Liver (tissue), 8 donors: ENCODE measurements at regions not wholly inside any gene's neighbourhood (a gene's known extent, or its start where the extent isn't known, plus 50 kb on each side); places are given as distances from the start of the nearest gene placed in this dataset.

ENCODE experiments used
- DNase-seq: peaks from one replicate; pipeline ENCODE4 v3.0.0-alpha.2; 2017; ENCODE audit warnings: low spot score
- H3K27ac ChIP-seq, 2 donors: one replicate each; pipeline ENCODE4 v1.7.0; 2013; ENCODE audit warnings: inconsistent platforms in 2 of 2, low read length in 2 of 2, control low read depth in 1 of 2, low read depth in 1 of 2, mild to moderate bottlenecking in 1 of 2
- H3K27me3 ChIP-seq, 4 donors: one replicate each; pipeline versions ENCODE4 v1.6.1 to v1.7.0; 2013; ENCODE audit warnings: low read length in 3 of 4, inconsistent platforms in 1 of 4, mild to moderate bottlenecking in 1 of 4, moderate library complexity in 1 of 4; ENCODE audit not compliant: control insufficient read depth in 4 of 4, insufficient read depth in 4 of 4
- H3K36me3 ChIP-seq, 4 donors: one replicate each; pipeline versions ENCODE4 v1.6.1 to v1.7.0; 2013; ENCODE audit warnings: low read length in 3 of 4, mild to moderate bottlenecking in 3 of 4, low read depth in 1 of 4, moderate library complexity in 1 of 4; ENCODE audit not compliant: control insufficient read depth in 4 of 4, insufficient read depth in 3 of 4
- H3K4me1 ChIP-seq, 4 donors: one replicate each; pipeline versions ENCODE4 v1.6.1 to v1.7.0; 2013; ENCODE audit warnings: low read length in 3 of 4, mild to moderate bottlenecking in 3 of 4, moderate library complexity in 1 of 4; ENCODE audit not compliant: control insufficient read depth in 4 of 4, insufficient read depth in 4 of 4
- H3K4me3 ChIP-seq, 3 donors: one replicate each; pipeline versions ENCODE4 v1.6.1 to v1.7.0; 2013; ENCODE audit warnings: low read length in 3 of 3, control low read depth in 1 of 3, low read depth in 1 of 3, mild to moderate bottlenecking in 1 of 3
- H3K9ac ChIP-seq, 2 donors: one replicate each; pipeline ENCODE4 v1.7.0; 2013; ENCODE audit warnings: low read length in 2 of 2, mild to moderate bottlenecking in 2 of 2, moderate library complexity in 2 of 2, control low read depth in 1 of 2, low read depth in 1 of 2
- H3K9me3 ChIP-seq, 4 donors: one replicate each; pipeline versions ENCODE4 v1.6.1 to v1.7.0; 2013; ENCODE audit warnings: low read length in 3 of 4; ENCODE audit not compliant: control insufficient read depth in 4 of 4
- ATF3 ChIP-seq: IDR thresholded peaks from 2 replicates; pipeline ENCODE4 v1.6.1; 2016; ENCODE audit warnings: antibody characterized with exemption
- CTCF ChIP-seq: fragments of 150-350 bp; IDR thresholded peaks from 2 replicates; pipeline ENCODE4 v1.5.1; 2017; ENCODE audit warnings: improper control_type of control experiment, low read depth, low read length; ENCODE audit not compliant: missing input control
- EGR1 ChIP-seq, 2 donors: IDR thresholded peaks; 2 replicates each; pipeline ENCODE4 v1.6.1; 2016 to 2018; ENCODE audit warnings: antibody characterized with exemption in 2 of 2, low read depth in 2 of 2
- FOXA1 ChIP-seq: IDR thresholded peaks from 2 replicates; pipeline ENCODE4 v1.6.1; 2016; ENCODE audit warnings: antibody characterized with exemption
- FOXA2 ChIP-seq: IDR thresholded peaks from 2 replicates; pipeline ENCODE4 v1.6.1; 2016; ENCODE audit warnings: antibody characterized with exemption
- GABPA ChIP-seq, 2 donors: IDR thresholded peaks in 1 of 2; conservative IDR thresholded peaks in 1 of 2; 2 replicates each; pipeline ENCODE4 v1.6.1; 2016; ENCODE audit warnings: antibody characterized with exemption in 2 of 2, mild to moderate bottlenecking in 1 of 2, moderate library complexity in 1 of 2
- HNF4A ChIP-seq, 2 donors: conservative IDR thresholded peaks; 2 replicates each; pipeline ENCODE4 v1.6.1; 2016; ENCODE audit warnings: antibody characterized with exemption in 2 of 2, mild to moderate bottlenecking in 2 of 2
- HNF4G ChIP-seq: IDR thresholded peaks from 2 replicates; pipeline ENCODE4 v1.6.1; 2016; ENCODE audit warnings: antibody characterized with exemption
- MAX ChIP-seq: IDR thresholded peaks from 2 replicates; pipeline ENCODE4 v1.6.1; 2016; ENCODE audit warnings: antibody characterized with exemption
- NR2F2 ChIP-seq: IDR thresholded peaks from 2 replicates; pipeline ENCODE4 v1.6.1; 2016; ENCODE audit warnings: antibody characterized with exemption
- RAD21 ChIP-seq, 2 donors: IDR thresholded peaks; 2 replicates each; pipeline ENCODE4 v1.6.1; 2016; ENCODE audit warnings: antibody characterized with exemption in 2 of 2, mild to moderate bottlenecking in 2 of 2
- RXRA ChIP-seq, 2 donors: IDR thresholded peaks; 2 replicates each; pipeline ENCODE4 v1.6.1; 2017 to 2018; ENCODE audit warnings: antibody characterized with exemption in 2 of 2, mild to moderate bottlenecking in 1 of 2
- SP1 ChIP-seq: IDR thresholded peaks from 2 replicates; pipeline ENCODE4 v1.6.1; 2018; ENCODE audit warnings: antibody characterized with exemption, mild to moderate bottlenecking
- TAF1 ChIP-seq: conservative IDR thresholded peaks from 2 replicates; pipeline ENCODE4 v1.6.1; 2016; ENCODE audit warnings: antibody characterized with exemption, mild to moderate bottlenecking
- YY1 ChIP-seq: IDR thresholded peaks from 2 replicates; pipeline ENCODE4 v1.6.1; 2016; ENCODE audit warnings: antibody characterized with exemption, mild to moderate bottlenecking
- ZBTB33 ChIP-seq: IDR thresholded peaks from 2 replicates; pipeline ENCODE4 v1.6.1; 2016; ENCODE audit warnings: antibody characterized with exemption
- WGBS: extraction: QIAGEN DNeasy Blood & Tissue Kit; methylation state at CpG from one replicate; pipeline ENCODE4 v1.1.7; 2013; 5-methylcytosine and 5-hydroxymethylcytosine counted together
- TF ChIP-seq, protein P1 (sequence below): IDR thresholded peaks from 2 replicates; pipeline ENCODE4 v1.6.1; 2016; ENCODE audit warnings: antibody characterized with exemption, mild to moderate bottlenecking
- donor health status: healthy.
- donor health status: healthy.
- donor health status: healthy.
- donor health status: healthy.
- donor health status: healthy.

GRCh38 chr10:78629773-78630172 lies 439.0 kb upstream of the ZMIZ1 start (continued):
- no peak for TF ChIP-seq CTCF
- no peak for TF ChIP-seq NR2F2
- TF ChIP-seq HNF4G: peak; percentile 59
- no peak for TF ChIP-seq TAF1
- no peak for TF ChIP-seq FOXA1
- TF ChIP-seq HNF4A (conservative IDR thresholded peaks at IDR 0.05): peak; percentile 88 to 93
- TF ChIP-seq MAX: no peak

- no peak overlapping the region for H3K4me3 ChIP-seq
- no peak overlapping the region for H3K9ac ChIP-seq
- H3K9me3 ChIP-seq: no peaks in the 10 kb centered on the region
- TF ChIP-seq HNF4A (conservative IDR thresholded peaks at IDR 0.05) (no peak), EGR1 (IDR thresholded peaks at IDR 0.05; ENCODE audit: low read depth in 2 of 2) (no peak), HNF4G (no peak), YY1 (no peak), TAF1 (no peak), FOXA2 (no peak), ATF3 (no peak), GABPA (IDR thresholded peaks at IDR 0.05 in 1 of 2, conservative IDR thresholded peaks at IDR 0.05 in 1 of 2) (no peak), SP1 (no peak), RXRA (IDR thresholded peaks at IDR 0.05) (no peak), RAD21 (IDR thresholded peaks at IDR 0.05) (no peak), ZBTB33 (no peak), MAX (no peak), CTCF (no peak)
- TF ChIP-seq, protein P1, sequence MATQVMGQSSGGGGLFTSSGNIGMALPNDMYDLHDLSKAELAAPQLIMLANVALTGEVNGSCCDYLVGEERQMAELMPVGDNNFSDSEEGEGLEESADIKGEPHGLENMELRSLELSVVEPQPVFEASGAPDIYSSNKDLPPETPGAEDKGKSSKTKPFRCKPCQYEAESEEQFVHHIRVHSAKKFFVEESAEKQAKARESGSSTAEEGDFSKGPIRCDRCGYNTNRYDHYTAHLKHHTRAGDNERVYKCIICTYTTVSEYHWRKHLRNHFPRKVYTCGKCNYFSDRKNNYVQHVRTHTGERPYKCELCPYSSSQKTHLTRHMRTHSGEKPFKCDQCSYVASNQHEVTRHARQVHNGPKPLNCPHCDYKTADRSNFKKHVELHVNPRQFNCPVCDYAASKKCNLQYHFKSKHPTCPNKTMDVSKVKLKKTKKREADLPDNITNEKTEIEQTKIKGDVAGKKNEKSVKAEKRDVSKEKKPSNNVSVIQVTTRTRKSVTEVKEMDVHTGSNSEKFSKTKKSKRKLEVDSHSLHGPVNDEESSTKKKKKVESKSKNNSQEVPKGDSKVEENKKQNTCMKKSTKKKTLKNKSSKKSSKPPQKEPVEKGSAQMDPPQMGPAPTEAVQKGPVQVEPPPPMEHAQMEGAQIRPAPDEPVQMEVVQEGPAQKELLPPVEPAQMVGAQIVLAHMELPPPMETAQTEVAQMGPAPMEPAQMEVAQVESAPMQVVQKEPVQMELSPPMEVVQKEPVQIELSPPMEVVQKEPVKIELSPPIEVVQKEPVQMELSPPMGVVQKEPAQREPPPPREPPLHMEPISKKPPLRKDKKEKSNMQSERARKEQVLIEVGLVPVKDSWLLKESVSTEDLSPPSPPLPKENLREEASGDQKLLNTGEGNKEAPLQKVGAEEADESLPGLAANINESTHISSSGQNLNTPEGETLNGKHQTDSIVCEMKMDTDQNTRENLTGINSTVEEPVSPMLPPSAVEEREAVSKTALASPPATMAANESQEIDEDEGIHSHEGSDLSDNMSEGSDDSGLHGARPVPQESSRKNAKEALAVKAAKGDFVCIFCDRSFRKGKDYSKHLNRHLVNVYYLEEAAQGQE: no peak
- no peak overlapping the region for H3K27ac ChIP-seq
- H3K36me3 ChIP-seq: no peaks in the 10 kb centered on the region
- H3K4me1 ChIP-seq: peaks cover 3 to 15% (median 8%) of the 10 kb centered on the region in 4 donors
- WGBS: 93% methylated on average over 12 of the region's 12 CpGs
- no peak for DNase-seq
- H3K27me3 ChIP-seq: no peaks in the 10 kb centered on the region
Measured at GRCh38 chr10:78630944-78631838, 437.6 kb upstream of the ZMIZ1 start.
